ENCODE measurements at regions not wholly inside any gene's neighbourhood (a gene's known extent, or its start where the extent isn't known, plus 50 kb on each side); places are given as distances from the start of the nearest gene placed in this dataset.

DNA sequence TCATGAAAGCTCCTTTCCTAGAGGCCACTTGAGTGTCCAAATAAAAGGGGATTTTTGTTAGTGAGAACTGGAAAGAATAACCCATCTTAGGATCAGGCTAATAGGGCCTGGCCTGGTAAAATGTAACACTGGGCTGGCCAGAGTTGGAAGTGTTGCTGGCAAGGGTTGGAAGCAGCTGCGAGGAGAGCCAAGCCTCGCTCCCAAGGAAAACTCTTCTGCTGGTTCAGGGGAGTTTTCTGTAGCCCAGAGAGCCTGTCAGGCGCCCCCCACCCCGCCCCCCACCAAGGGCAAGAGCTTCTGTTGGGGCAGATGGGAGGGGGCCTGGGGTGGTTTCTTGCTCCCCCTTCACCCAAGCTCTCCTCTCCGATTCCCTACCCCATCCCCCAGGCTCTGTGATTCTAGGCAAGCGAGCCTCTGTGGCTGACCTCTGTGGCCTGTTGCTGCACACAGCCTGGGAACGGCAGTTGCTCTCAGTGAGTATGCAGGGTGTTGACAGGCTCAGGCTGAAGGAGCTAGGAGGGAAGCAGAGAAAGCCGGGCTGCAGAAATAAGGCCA, 547.8 kb downstream of the CCDC171 start:
- Histone ChIP-seq H3K27me3 (peaks cover 11% of the 10 kb centered on the region), H3K4me3 (ENCODE audit: low read depth in 1 of 2, low read length in 1 of 2) (no peak overlapping the region), H3K36me3 (no peaks in the 10 kb centered on the region), H3K9me3 (no peaks in the 10 kb centered on the region), H3K27ac (no peak overlapping the region), H3K4me1 (ENCODE audit: control insufficient read depth in 1 of 2, insufficient read depth in 1 of 2, low read depth in 1 of 2, low read length in 1 of 2) (no peaks in the 10 kb centered on the region)
- TF ChIP-seq, protein P1, sequence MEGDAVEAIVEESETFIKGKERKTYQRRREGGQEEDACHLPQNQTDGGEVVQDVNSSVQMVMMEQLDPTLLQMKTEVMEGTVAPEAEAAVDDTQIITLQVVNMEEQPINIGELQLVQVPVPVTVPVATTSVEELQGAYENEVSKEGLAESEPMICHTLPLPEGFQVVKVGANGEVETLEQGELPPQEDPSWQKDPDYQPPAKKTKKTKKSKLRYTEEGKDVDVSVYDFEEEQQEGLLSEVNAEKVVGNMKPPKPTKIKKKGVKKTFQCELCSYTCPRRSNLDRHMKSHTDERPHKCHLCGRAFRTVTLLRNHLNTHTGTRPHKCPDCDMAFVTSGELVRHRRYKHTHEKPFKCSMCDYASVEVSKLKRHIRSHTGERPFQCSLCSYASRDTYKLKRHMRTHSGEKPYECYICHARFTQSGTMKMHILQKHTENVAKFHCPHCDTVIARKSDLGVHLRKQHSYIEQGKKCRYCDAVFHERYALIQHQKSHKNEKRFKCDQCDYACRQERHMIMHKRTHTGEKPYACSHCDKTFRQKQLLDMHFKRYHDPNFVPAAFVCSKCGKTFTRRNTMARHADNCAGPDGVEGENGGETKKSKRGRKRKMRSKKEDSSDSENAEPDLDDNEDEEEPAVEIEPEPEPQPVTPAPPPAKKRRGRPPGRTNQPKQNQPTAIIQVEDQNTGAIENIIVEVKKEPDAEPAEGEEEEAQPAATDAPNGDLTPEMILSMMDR (IDR thresholded peaks at IDR 0.05): no peak

DNA sequence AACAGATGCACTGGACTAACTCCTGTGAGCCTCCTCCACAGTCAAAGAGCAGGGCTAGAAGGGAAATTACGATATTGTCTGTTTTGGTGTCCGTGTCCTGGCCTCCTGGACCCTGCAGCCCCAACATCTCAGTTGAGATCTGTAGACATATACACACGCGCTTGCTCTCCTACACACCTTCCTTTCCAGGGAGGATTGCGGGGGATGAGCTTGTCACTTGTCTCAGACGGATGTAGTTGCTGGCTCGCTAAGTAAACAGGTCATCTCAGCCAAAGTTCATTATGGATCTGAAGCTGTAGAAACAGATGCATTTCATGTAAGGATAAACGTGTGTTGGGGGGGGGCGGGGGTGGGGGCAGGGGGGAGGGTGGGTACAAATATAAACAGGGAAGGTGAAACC, 549.3 kb downstream of the CCDC171 start:
- H3K4me1 ChIP-seq (ENCODE audit: control insufficient read depth in 1 of 2, insufficient read depth in 1 of 2, low read depth in 1 of 2, low read length in 1 of 2): no peaks in the 10 kb centered on the region
- TF ChIP-seq, protein P1 (IDR thresholded peaks at IDR 0.05): no peak
- no peak overlapping the region for H3K27ac ChIP-seq
- H3K9me3 ChIP-seq: no peaks in the 10 kb centered on the region
- H3K36me3 ChIP-seq: no peaks in the 10 kb centered on the region
- H3K4me3 ChIP-seq (ENCODE audit: low read depth in 1 of 2, low read length in 1 of 2): no peak overlapping the region
- H3K27me3 ChIP-seq: peaks cover 11% of the 10 kb centered on the region

DNA sequence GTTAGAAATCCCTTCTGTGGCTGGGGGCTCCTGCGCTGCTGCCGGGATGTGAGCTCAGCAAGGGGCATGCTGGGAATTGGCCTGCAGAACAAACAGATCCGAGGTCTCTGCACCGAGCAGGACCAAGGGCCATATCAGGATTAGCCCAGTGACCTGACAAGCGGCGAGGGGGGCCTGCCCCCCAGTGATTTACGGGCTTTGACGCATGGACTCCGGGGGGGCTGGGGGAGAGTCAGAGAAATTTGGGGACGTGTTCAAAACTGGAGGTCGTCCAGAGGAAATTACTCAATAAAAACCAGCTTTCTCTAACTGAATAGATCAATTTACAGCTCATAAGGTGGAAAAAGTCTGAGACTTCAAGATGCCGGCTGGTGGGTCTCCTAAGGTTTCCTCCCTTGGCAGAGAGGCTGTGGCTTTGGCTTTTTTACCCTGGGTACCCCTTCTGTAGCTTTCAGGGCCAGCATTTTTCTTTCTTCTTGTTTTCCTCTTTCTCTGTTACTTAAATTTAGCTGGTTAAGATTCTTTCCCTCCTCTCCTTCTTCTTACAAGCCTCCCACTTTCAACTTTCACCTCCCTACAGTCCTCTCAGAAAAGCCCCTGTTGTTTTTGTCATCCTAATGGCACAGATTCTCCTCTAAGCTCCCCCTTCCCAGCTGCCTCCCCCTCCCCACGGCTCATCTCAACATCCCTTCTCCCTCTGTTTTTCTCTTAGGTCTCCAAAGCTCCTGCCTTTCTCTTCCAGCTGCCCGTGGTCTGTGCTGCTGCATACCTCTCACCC, 551.0 kb downstream of the CCDC171 start:
- H3K4me1 ChIP-seq (ENCODE audit: control insufficient read depth in 1 of 2, insufficient read depth in 1 of 2, low read depth in 1 of 2, low read length in 1 of 2): no peaks in the 10 kb centered on the region
- no peaks in the 10 kb centered on the region for H3K36me3 ChIP-seq
- TF ChIP-seq, protein P1 (IDR thresholded peaks at IDR 0.05): no peak

DNA sequence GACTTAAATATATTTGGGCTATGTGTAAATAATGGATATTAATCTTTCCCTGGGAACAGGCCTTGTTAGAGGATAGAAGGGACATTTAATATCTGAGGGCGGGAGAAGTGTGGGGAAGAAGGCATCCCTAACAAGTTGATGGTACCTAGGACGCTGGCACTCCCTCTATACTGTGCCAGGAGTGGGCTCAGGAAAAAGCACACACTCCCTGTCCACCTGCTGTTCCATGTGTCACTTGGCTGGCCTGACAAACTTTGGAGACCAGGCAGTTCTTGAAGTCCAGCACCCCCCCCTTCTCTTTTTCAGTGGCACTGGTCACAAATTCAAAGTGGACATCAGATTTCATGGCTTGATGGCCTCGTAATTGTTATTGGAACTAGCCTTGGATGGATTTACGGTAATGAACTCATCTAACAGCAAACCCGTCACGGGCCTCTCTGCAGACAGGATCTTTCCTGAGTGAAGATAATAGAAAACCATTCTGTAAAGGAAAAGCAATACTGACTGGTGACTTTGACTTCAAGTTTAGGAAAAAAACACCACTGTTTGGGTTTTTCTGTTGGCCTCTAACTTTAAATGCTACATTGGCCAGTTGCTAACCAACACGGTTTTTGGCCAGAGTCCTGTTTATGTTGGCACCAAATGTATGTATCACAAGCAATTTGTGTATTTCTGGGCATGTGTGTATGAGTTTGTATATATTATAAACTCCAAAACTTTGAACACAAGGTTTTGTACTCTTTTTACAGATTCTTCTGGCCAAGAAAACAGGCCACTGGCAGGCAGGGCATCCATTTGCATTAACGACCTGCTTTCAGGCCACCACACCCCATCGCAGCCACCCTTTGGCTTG, 552.6 kb downstream of the CCDC171 start:
- Histone ChIP-seq H3K4me1 (ENCODE audit: control insufficient read depth in 1 of 2, insufficient read depth in 1 of 2, low read depth in 1 of 2, low read length in 1 of 2) (no peaks in the 10 kb centered on the region), H3K27ac (no peak overlapping the region), H3K27me3 (peaks cover 11% of the 10 kb centered on the region), H3K4me3 (ENCODE audit: low read depth in 1 of 2, low read length in 1 of 2) (no peak overlapping the region), H3K9me3 (no peaks in the 10 kb centered on the region), H3K36me3 (no peaks in the 10 kb centered on the region)
- TF ChIP-seq, protein P1 (IDR thresholded peaks at IDR 0.05): no peak

More for the DNA sequence above, 551.0 kb downstream of the CCDC171 start:
- H3K27ac ChIP-seq: no peak overlapping the region
- H3K9me3 ChIP-seq: no peaks in the 10 kb centered on the region
- no peak overlapping the region for H3K4me3 ChIP-seq (ENCODE audit: low read depth in 1 of 2, low read length in 1 of 2)
- H3K27me3 ChIP-seq: peaks cover 11% of the 10 kb centered on the region

DNA sequence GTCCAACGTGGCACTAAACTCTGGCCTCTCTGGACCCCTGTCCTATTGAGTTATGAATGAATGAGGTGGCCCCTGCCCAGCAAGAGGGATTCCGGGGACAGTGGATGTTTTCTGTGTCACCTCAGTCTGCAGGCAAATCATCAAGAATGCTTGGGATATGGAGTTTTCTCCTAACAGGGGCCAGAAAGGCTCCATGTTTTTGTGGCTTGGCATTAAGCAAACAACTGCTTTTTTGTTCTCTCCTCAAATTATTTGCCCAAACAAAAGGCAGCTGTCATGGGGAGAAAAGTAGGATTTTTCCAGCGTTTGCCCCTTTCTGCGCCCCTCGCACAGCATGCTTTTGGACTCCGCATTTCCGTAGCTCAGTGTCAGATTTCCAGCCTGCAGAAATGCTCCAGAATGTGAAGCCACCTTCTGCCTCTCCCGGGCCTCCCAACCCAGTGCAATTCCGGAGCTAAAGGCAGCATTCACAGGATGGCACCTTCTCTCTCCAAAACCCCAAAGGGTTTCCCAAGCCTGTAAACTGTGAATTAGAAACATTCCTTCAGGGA, 553.3 kb downstream of the CCDC171 start:
- no peaks in the 10 kb centered on the region for H3K4me1 ChIP-seq (ENCODE audit: control insufficient read depth in 1 of 2, insufficient read depth in 1 of 2, low read depth in 1 of 2, low read length in 1 of 2)
- no peaks in the 10 kb centered on the region for H3K9me3 ChIP-seq
- no peak overlapping the region for H3K4me3 ChIP-seq (ENCODE audit: low read depth in 1 of 2, low read length in 1 of 2)
- TF ChIP-seq, protein P1 (IDR thresholded peaks at IDR 0.05): no peak
- H3K27ac ChIP-seq: no peak overlapping the region
- H3K36me3 ChIP-seq: no peaks in the 10 kb centered on the region
- peaks cover 11% of the 10 kb centered on the region for H3K27me3 ChIP-seq

Measured in neutrophil (primary cell).